Transverse colon (tissue), 4 donors: ENCODE measurements at regions not wholly inside any gene's neighbourhood (a gene's known extent, or its start where the extent isn't known, plus 50 kb on each side); places are given as distances from the start of the nearest gene placed in this dataset.

Experiments used
- EP300 ChIP-seq: sonication (generic); formaldehyde crosslinking; IDR thresholded peaks from one replicate; pipeline ENCODE4 v1.6.1; 2017; ENCODE audit warnings: antibody characterized with exemption, low read depth
- POLR2A ChIP-seq: fragments of 450-650 bp; IDR thresholded peaks from one replicate; pipeline ENCODE4 v1.6.1; 2016; ENCODE audit warnings: antibody characterized with exemption, mild to moderate bottlenecking, moderate library complexity
- POLR2AphosphoS5 ChIP-seq, 3 donors: sonication (generic); formaldehyde crosslinking; IDR thresholded peaks; one replicate each; pipeline ENCODE4 v1.6.1; 2016; ENCODE audit warnings: antibody characterized with exemption in 3 of 3
- TF ChIP-seq, protein P1 (sequence below), 5 experiments: fragments of 200-600 bp in 3 of 5; fragments of 450-650 bp in 2 of 5; sonication (generic) in 3 of 5; IDR thresholded peaks; 1 replicate in 2 of 5; 2 replicates in 3 of 5; pipeline ENCODE4 v1.5.1; 2016 to 2017; ENCODE audit warnings: antibody characterized with exemption in 5 of 5, inconsistent platforms in 3 of 5, mild to moderate bottlenecking in 2 of 5, moderate library complexity in 1 of 5

- TF ChIP-seq POLR2A (no peak), EP300 (no peak), POLR2AphosphoS5 (IDR thresholded peaks at IDR 0.05) (no peak)
- TF ChIP-seq, protein P1, sequence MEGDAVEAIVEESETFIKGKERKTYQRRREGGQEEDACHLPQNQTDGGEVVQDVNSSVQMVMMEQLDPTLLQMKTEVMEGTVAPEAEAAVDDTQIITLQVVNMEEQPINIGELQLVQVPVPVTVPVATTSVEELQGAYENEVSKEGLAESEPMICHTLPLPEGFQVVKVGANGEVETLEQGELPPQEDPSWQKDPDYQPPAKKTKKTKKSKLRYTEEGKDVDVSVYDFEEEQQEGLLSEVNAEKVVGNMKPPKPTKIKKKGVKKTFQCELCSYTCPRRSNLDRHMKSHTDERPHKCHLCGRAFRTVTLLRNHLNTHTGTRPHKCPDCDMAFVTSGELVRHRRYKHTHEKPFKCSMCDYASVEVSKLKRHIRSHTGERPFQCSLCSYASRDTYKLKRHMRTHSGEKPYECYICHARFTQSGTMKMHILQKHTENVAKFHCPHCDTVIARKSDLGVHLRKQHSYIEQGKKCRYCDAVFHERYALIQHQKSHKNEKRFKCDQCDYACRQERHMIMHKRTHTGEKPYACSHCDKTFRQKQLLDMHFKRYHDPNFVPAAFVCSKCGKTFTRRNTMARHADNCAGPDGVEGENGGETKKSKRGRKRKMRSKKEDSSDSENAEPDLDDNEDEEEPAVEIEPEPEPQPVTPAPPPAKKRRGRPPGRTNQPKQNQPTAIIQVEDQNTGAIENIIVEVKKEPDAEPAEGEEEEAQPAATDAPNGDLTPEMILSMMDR (IDR thresholded peaks at IDR 0.05) = no peak
Measured at GRCh38 chr17:63274146-63274545, 172.0 kb downstream of the CYB561 start.
